ENCODE measurements at regions not wholly inside any gene's neighbourhood (a gene's known extent, or its start where the extent isn't known, plus 50 kb on each side); places are given as distances from the start of the nearest gene placed in this dataset.

GRCh38 chr3:118785415-118785814, 249.2 kb downstream of the IGSF11 start:
- Histone ChIP-seq H3K36me3 (no peaks in the 10 kb centered on the region), H3K4me3 (no peak overlapping the region), H3K27ac (no peak overlapping the region), H3K9me3 (no peaks in the 10 kb centered on the region), H3K27me3 (no peaks in the 10 kb centered on the region), H3K4me1 (no peaks in the 10 kb centered on the region)
- in situ Hi-C loops (cut with MboI; ENCODE audit: low sequenced_read_pairs in 4 of 4), result no loop called here
- ATAC-seq (no peak), DNase-seq (no peak)
- TF ChIP-seq POLR2A (IDR thresholded peaks at IDR 0.05) (no peak), CTCF (IDR thresholded peaks at IDR 0.05 in 4 of 5, conservative IDR thresholded peaks at IDR 0.05 in 1 of 5) (no peak)
- intact Hi-C loops (cut with DNase I; ENCODE audit: low total_unique reads), result no loop called here

- TF ChIP-seq POLR2A (IDR thresholded peaks at IDR 0.05) (no peak), CTCF (IDR thresholded peaks at IDR 0.05 in 4 of 5, conservative IDR thresholded peaks at IDR 0.05 in 1 of 5) (no peak)
- Histone ChIP-seq H3K27ac (no peak overlapping the region), H3K9me3 (no peaks in the 10 kb centered on the region), H3K4me1 (no peaks in the 10 kb centered on the region), H3K36me3 (no peaks in the 10 kb centered on the region), H3K27me3 (no peaks in the 10 kb centered on the region), H3K4me3 (no peak overlapping the region)
- no peak for DNase-seq
- intact Hi-C loops (cut with DNase I; ENCODE audit: low total_unique reads), result no loop called here
- in situ Hi-C loops (cut with MboI; ENCODE audit: low sequenced_read_pairs in 4 of 4), result no loop called here
- no peak for ATAC-seq
These were observed 243.4 kb downstream of the IGSF11 start for GRCh38 chr3:118791246-118791645.

GRCh38 chr3:118792191-118792590, 242.5 kb downstream of the IGSF11 start:
- Histone ChIP-seq H3K27me3 (no peaks in the 10 kb centered on the region), H3K4me1 (no peaks in the 10 kb centered on the region), H3K36me3 (no peaks in the 10 kb centered on the region), H3K9me3 (no peaks in the 10 kb centered on the region), H3K27ac (no peak overlapping the region), H3K4me3 (no peak overlapping the region)
- in situ Hi-C loops (cut with MboI; ENCODE audit: low sequenced_read_pairs in 4 of 4) (no loop called here), intact Hi-C loops (cut with DNase I; ENCODE audit: low total_unique reads) (no loop called here)
- DNase-seq, result no peak
- no peak for ATAC-seq
- no peak for TF ChIP-seq POLR2A (IDR thresholded peaks at IDR 0.05)
- no peak for TF ChIP-seq CTCF (IDR thresholded peaks at IDR 0.05 in 4 of 5, conservative IDR thresholded peaks at IDR 0.05 in 1 of 5)

- intact Hi-C loops (cut with DNase I; ENCODE audit: low total_unique reads), result no loop called here
- H3K27me3 ChIP-seq, result no peaks in the 10 kb centered on the region
- no peak overlapping the region for H3K27ac ChIP-seq
- no peak overlapping the region for H3K4me3 ChIP-seq
- H3K36me3 ChIP-seq, result no peaks in the 10 kb centered on the region
- H3K4me1 ChIP-seq, result no peaks in the 10 kb centered on the region
- H3K9me3 ChIP-seq, result no peaks in the 10 kb centered on the region
- in situ Hi-C loops (cut with MboI; ENCODE audit: low sequenced_read_pairs in 4 of 4), result no loop called here
- TF ChIP-seq POLR2A (IDR thresholded peaks at IDR 0.05) (no peak), CTCF (IDR thresholded peaks at IDR 0.05 in 4 of 5, conservative IDR thresholded peaks at IDR 0.05 in 1 of 5) (no peak)
- no peak for DNase-seq
- no peak for ATAC-seq
These were observed 241.5 kb downstream of the IGSF11 start for GRCh38 chr3:118793176-118793575.

GRCh38 chr3:118799303-118799702, 235.3 kb downstream of the IGSF11 start:
- DNase-seq (no peak), ATAC-seq (no peak)
- Histone ChIP-seq H3K27me3 (no peaks in the 10 kb centered on the region), H3K27ac (no peak overlapping the region), H3K4me1 (no peaks in the 10 kb centered on the region), H3K9me3 (no peaks in the 10 kb centered on the region), H3K4me3 (no peak overlapping the region), H3K36me3 (no peaks in the 10 kb centered on the region)
- in situ Hi-C loops (cut with MboI; ENCODE audit: low sequenced_read_pairs in 4 of 4) (no loop called here), intact Hi-C loops (cut with DNase I; ENCODE audit: low total_unique reads) (no loop called here)
- no peak for TF ChIP-seq CTCF (IDR thresholded peaks at IDR 0.05 in 4 of 5, conservative IDR thresholded peaks at IDR 0.05 in 1 of 5)

Measured in gastrocnemius medialis (tissue), 4 donors.